Thyroid gland (tissue), 4 donors: ENCODE measurements at regions not wholly inside any gene's neighbourhood (a gene's known extent, or its start where the extent isn't known, plus 50 kb on each side); places are given as distances from the start of the nearest gene placed in this dataset.
A peak's percentile ranks its signal among the peaks of the same experiment; 100 is the strongest.

Experiments used
- DNase-seq, 2 donors: peaks; one replicate each; pipeline ENCODE4 v3.0.0-alpha.2; 2019
- H3K27ac ChIP-seq, 3 donors: fragments of 200-600 bp; sonication (generic); 1 replicate in 2 of 3; 2 replicates in 1 of 3; pipeline ENCODE4 v1.5.1; 2016 to 2019; ENCODE audit warnings: mild to moderate bottlenecking in 1 of 3, moderate library complexity in 1 of 3
- H3K27me3 ChIP-seq: fragments of 200-600 bp; sonication (generic); one replicate; pipeline ENCODE4 v1.5.1; 2019
- H3K36me3 ChIP-seq, 2 donors: fragments of 200-600 bp; sonication (generic); one replicate each; pipeline ENCODE4 v1.5.1; 2016 to 2019
- H3K4me1 ChIP-seq, 2 donors: fragments of 200-600 bp; sonication (generic); one replicate each; pipeline ENCODE4 v1.5.1; 2017 to 2019
- H3K4me3 ChIP-seq, 3 donors: fragments of 200-600 bp; sonication (generic); replicated peaks in 1 of 3; 1 replicate in 2 of 3; 2 replicates in 1 of 3; pipeline ENCODE4 v1.5.1; 2016; ENCODE audit warnings: mild to moderate bottlenecking in 1 of 3
- H3K9me3 ChIP-seq: fragments of 200-600 bp; sonication (generic); one replicate; pipeline ENCODE4 v1.5.1; 2017
- CTCF ChIP-seq, 6 experiments: fragments of 200-600 bp in 3 of 6; fragments of 450-650 bp in 3 of 6; sonication (generic) in 3 of 6; IDR thresholded peaks; one replicate each; pipeline ENCODE4 v1.5.1; 2016 to 2019; ENCODE audit warnings: antibody characterized with exemption in 6 of 6, mild to moderate bottlenecking in 2 of 6, inconsistent platforms in 1 of 6, moderate library complexity in 1 of 6
- POLR2A ChIP-seq, 2 donors: fragments of 450-650 bp; IDR thresholded peaks; one replicate each; pipeline ENCODE4 v1.6.1; 2017; ENCODE audit warnings: antibody characterized with exemption in 2 of 2, mild to moderate bottlenecking in 2 of 2, moderate library complexity in 1 of 2
- WGBS, 2 donors: methylation state at CpG; one replicate each; pipeline ENCODE4 v1.1.5; 2017; 5-methylcytosine and 5-hydroxymethylcytosine counted together
- intact Hi-C: fragments of 100-400 bp; cut with DNase I; formaldehyde crosslinking; loops from one replicate; pipeline ENCODE4 v1.15.1; 2023

GRCh38 chr2:234590076-234590475 lies 93.2 kb upstream of the ARL4C start:
- Histone ChIP-seq H3K36me3 (no peaks in the 10 kb centered on the region), H3K4me3 (no peak overlapping the region), H3K4me1 (no peaks in the 10 kb centered on the region), H3K27me3 (no peaks in the 10 kb centered on the region), H3K9me3 (no peaks in the 10 kb centered on the region), H3K27ac (no peak overlapping the region)
- no peak for DNase-seq
- intact Hi-C loops: no loop called here
- WGBS, 2 donors: 92% methylated on average over 3 of the region's 3 CpGs
- TF ChIP-seq CTCF (IDR thresholded peaks at IDR 0.05): no peak
- TF ChIP-seq POLR2A (IDR thresholded peaks at IDR 0.05): no peak

- intact Hi-C loops: no loop called here
- TF ChIP-seq POLR2A (IDR thresholded peaks at IDR 0.05) (no peak), CTCF (IDR thresholded peaks at IDR 0.05) (no peak)
- DNase-seq: peak; percentile 65 to 70
- Histone ChIP-seq H3K4me1 (no peaks in the 10 kb centered on the region), H3K27ac (no peak overlapping the region), H3K9me3 (no peaks in the 10 kb centered on the region), H3K27me3 (no peaks in the 10 kb centered on the region), H3K36me3 (no peaks in the 10 kb centered on the region), H3K4me3 (no peak overlapping the region)
- WGBS, 2 donors: 43 to 60% methylated on average over 4 of the region's 4 CpGs
Measured at GRCh38 chr2:234588054-234588430, 91.2 kb upstream of the ARL4C start.

GRCh38 chr2:234587341-234588053 lies 90.6 kb upstream of the ARL4C start:
- Histone ChIP-seq H3K27me3 (no peaks in the 10 kb centered on the region), H3K4me3 (no peak overlapping the region), H3K9me3 (no peaks in the 10 kb centered on the region), H3K36me3 (no peaks in the 10 kb centered on the region), H3K27ac (no peak overlapping the region), H3K4me1 (no peaks in the 10 kb centered on the region)
- 83 to 87% methylated on average over 6 of the region's 6 CpGs for WGBS, 2 donors
- TF ChIP-seq CTCF (IDR thresholded peaks at IDR 0.05) (no peak), POLR2A (IDR thresholded peaks at IDR 0.05) (no peak)
- intact Hi-C loops: no loop called here
- DNase-seq: no peak

GRCh38 chr2:234583331-234583730 lies 86.5 kb upstream of the ARL4C start:
- no peak overlapping the region for H3K4me3 ChIP-seq
- H3K27me3 ChIP-seq: no peaks in the 10 kb centered on the region
- TF ChIP-seq POLR2A (IDR thresholded peaks at IDR 0.05) (no peak), CTCF (IDR thresholded peaks at IDR 0.05) (no peak)
- H3K27ac ChIP-seq: no peak overlapping the region
- no peaks in the 10 kb centered on the region for H3K9me3 ChIP-seq
- WGBS, 2 donors: 85 to 92% methylated on average over 4 of the region's 4 CpGs
- no peaks in the 10 kb centered on the region for H3K4me1 ChIP-seq
- DNase-seq: no peak
- no peaks in the 10 kb centered on the region for H3K36me3 ChIP-seq
- intact Hi-C loops: no loop called here

- Histone ChIP-seq H3K27me3 (no peaks in the 10 kb centered on the region), H3K9me3 (no peaks in the 10 kb centered on the region), H3K4me1 (no peaks in the 10 kb centered on the region), H3K36me3 (no peaks in the 10 kb centered on the region), H3K27ac (no peak overlapping the region), H3K4me3 (no peak overlapping the region)
- 89 to 90% methylated on average over 5 of the region's 5 CpGs for WGBS, 2 donors
- TF ChIP-seq CTCF (IDR thresholded peaks at IDR 0.05) (no peak), POLR2A (IDR thresholded peaks at IDR 0.05) (no peak)
- no peak for DNase-seq
- intact Hi-C loops: no loop called here
Measured at GRCh38 chr2:234580686-234581085, 83.8 kb upstream of the ARL4C start.
